ENCODE measurements at regions not wholly inside any gene's neighbourhood (a gene's known extent, or its start where the extent isn't known, plus 50 kb on each side); places are given as distances from the start of the nearest gene placed in this dataset.
A peak's percentile ranks its signal among the peaks of the same experiment; 100 is the strongest.

DNA sequence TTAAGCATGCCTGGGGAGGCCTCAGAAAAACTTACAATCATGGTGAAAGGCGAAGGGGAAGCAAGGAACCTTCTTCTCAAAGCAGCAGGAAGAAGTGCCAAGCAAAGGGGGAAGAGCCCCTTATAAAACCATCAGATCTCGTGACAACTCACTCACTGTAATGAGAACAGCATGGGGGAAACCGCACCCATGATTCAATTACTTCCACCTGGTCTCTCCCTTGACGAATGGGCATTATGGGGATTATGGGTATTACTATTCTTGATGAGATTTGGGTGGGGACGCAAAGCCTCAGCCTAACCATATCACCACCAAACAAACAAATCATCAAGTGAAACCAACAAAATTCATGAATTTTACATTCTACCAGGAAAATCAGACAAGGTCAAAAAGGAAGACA, 76.7 kb upstream of the TAB3 start:
- Mint-ChIP-seq H3K4me3 (no peak overlapping the region), H3K27me3 (ENCODE audit: insufficient read depth) (no peaks in the 10 kb centered on the region), H3K36me3 (ENCODE audit: low read depth) (no peaks in the 10 kb centered on the region), H3K27ac (no peak overlapping the region), H3K4me1 (no peaks in the 10 kb centered on the region), H3K9me3 (peaks cover 38% of the 10 kb centered on the region)
- Histone ChIP-seq H3K4me3 (ENCODE audit: low read length) (no peak overlapping the region), H3K27ac (ENCODE audit: low read depth, low read length) (no peak overlapping the region), H3K4me1 (ENCODE audit: control insufficient read depth, insufficient read depth, low read length) (no peaks in the 10 kb centered on the region), H3K27me3 (ENCODE audit: control insufficient read depth, insufficient read depth, low read length, poor library complexity, severe bottlenecking) (no peaks in the 10 kb centered on the region), H3K9ac (ENCODE audit: extremely low read depth, low read length, poor library complexity, severe bottlenecking) (no peak overlapping the region), H3K9me3 (ENCODE audit: control insufficient read depth, low read length) (no peaks in the 10 kb centered on the region), H3K36me3 (ENCODE audit: control insufficient read depth, insufficient read depth, low read length) (no peaks in the 10 kb centered on the region)
- TF ChIP-seq, protein P1, sequence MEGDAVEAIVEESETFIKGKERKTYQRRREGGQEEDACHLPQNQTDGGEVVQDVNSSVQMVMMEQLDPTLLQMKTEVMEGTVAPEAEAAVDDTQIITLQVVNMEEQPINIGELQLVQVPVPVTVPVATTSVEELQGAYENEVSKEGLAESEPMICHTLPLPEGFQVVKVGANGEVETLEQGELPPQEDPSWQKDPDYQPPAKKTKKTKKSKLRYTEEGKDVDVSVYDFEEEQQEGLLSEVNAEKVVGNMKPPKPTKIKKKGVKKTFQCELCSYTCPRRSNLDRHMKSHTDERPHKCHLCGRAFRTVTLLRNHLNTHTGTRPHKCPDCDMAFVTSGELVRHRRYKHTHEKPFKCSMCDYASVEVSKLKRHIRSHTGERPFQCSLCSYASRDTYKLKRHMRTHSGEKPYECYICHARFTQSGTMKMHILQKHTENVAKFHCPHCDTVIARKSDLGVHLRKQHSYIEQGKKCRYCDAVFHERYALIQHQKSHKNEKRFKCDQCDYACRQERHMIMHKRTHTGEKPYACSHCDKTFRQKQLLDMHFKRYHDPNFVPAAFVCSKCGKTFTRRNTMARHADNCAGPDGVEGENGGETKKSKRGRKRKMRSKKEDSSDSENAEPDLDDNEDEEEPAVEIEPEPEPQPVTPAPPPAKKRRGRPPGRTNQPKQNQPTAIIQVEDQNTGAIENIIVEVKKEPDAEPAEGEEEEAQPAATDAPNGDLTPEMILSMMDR (conservative IDR thresholded peaks at IDR 0.05) = no peak
- 100% methylated on average over 1 of the region's 5 CpGs; no CpG with 5 or more reads in 1 of the 2 experiments for WGBS, 2 experiments (ENCODE audit: insufficient coverage in 1 of 2, insufficient read length in 1 of 2)
- DNase-seq = no peak

DNA sequence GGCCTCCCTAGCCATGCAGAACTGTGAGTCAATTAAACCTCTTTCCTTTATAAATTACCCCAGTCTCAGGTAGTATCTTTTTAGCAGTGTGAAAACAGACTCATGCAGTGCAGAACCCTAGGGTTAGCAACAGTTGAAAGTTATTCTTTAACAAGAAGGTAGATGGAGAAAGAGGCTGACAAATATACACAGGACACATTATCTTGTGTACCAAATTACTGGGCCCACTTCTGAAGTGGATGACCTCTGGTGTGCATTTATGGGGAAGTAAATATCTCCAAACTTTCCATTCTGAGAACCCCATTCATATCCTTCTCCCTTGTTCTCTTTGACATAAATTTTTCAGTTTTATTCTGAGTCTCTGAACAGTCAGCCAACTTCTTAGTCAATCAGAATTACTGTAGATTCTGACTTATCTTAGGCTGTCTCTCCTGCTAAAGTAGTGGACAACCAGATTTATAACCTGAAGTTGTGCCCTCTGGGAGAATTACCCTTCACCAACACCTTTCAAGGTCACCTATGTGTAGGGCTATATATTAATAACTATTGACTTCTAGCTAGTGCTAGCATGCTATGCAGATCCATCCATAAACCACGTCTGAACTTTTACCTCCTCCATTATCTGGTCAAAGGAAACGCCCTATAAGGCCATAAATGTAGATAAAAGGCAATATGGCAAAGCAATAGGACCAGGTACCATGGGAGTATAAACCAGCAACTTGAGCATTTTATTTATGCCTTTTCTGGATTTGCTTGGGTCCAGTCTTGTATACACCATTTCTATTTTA, 72.5 kb upstream of the TAB3 start:
- 92% methylated on average over 2 of the region's 2 CpGs; no CpG with 5 or more reads in 1 of the 2 experiments for WGBS, 2 experiments (ENCODE audit: insufficient coverage in 1 of 2, insufficient read length in 1 of 2)

DNA sequence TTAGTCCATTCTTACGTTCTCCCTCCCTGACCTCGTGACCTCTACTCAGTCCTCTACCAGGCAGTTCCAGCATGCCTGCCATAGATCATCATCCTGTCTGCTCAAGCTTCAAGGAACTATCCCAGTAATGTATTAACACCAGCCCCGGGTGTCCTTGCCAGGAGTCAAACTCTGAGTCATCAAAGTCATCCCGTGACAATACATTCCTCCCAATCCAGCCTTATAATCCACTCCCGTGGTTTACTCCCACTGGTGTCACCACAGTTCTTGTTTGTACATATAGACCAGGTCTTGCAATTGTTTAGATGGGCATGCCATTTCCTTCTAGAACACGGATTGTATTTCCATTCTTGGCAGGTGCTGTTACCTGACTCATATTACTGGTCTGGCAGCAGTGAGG, 68.7 kb upstream of the TAB3 start:
- Histone ChIP-seq H3K9me3 (ENCODE audit: control insufficient read depth, low read length) (no peaks in the 10 kb centered on the region), H3K27me3 (ENCODE audit: control insufficient read depth, insufficient read depth, low read length, poor library complexity, severe bottlenecking) (no peaks in the 10 kb centered on the region), H3K9ac (ENCODE audit: extremely low read depth, low read length, poor library complexity, severe bottlenecking) (no peak overlapping the region), H3K4me1 (ENCODE audit: control insufficient read depth, insufficient read depth, low read length) (no peaks in the 10 kb centered on the region), H3K4me3 (ENCODE audit: low read length) (no peak overlapping the region), H3K36me3 (ENCODE audit: control insufficient read depth, insufficient read depth, low read length) (no peaks in the 10 kb centered on the region), H3K27ac (ENCODE audit: low read depth, low read length) (no peak overlapping the region)
- TF ChIP-seq, protein P1 (conservative IDR thresholded peaks at IDR 0.05) = no peak
- Mint-ChIP-seq H3K4me1 (peaks cover 4% of the 10 kb centered on the region), H3K4me3 (no peak overlapping the region), H3K27ac (no peak overlapping the region), H3K36me3 (ENCODE audit: low read depth) (no peaks in the 10 kb centered on the region), H3K27me3 (ENCODE audit: insufficient read depth) (no peaks in the 10 kb centered on the region), H3K9me3 (peaks cover 41% of the 10 kb centered on the region)
- 85% methylated on average over 6 of the region's 6 CpGs; no CpG with 5 or more reads in 1 of the 2 experiments for WGBS, 2 experiments (ENCODE audit: insufficient coverage in 1 of 2, insufficient read length in 1 of 2)
- DNase-seq = peak; percentile 55

More for the DNA sequence above, 72.5 kb upstream of the TAB3 start:
- no peak overlapping the region for H3K4me3 ChIP-seq (ENCODE audit: low read length)
- Mint-ChIP-seq H3K9me3 (peaks cover 46% of the 10 kb centered on the region), H3K36me3 (ENCODE audit: low read depth) (no peaks in the 10 kb centered on the region), H3K4me1 (peaks cover 4% of the 10 kb centered on the region), H3K4me3 (no peak overlapping the region), H3K27ac (no peak overlapping the region), H3K27me3 (ENCODE audit: insufficient read depth) (no peaks in the 10 kb centered on the region)
- H3K9me3 ChIP-seq (ENCODE audit: control insufficient read depth, low read length) = no peaks in the 10 kb centered on the region
- H3K9ac ChIP-seq (ENCODE audit: extremely low read depth, low read length, poor library complexity, severe bottlenecking) = no peak overlapping the region
- TF ChIP-seq, protein P1 (conservative IDR thresholded peaks at IDR 0.05) = no peak
- H3K4me1 ChIP-seq (ENCODE audit: control insufficient read depth, insufficient read depth, low read length) = no peaks in the 10 kb centered on the region
- no peaks in the 10 kb centered on the region for H3K27me3 ChIP-seq (ENCODE audit: control insufficient read depth, insufficient read depth, low read length, poor library complexity, severe bottlenecking)
- DNase-seq = no peak
- H3K27ac ChIP-seq (ENCODE audit: low read depth, low read length) = no peak overlapping the region
- no peaks in the 10 kb centered on the region for H3K36me3 ChIP-seq (ENCODE audit: control insufficient read depth, insufficient read depth, low read length)

Data from endodermal cell (in vitro differentiated cells).